H1 (cell line): ENCODE measurements at regions not wholly inside any gene's neighbourhood (a gene's known extent, or its start where the extent isn't known, plus 50 kb on each side); places are given as distances from the start of the nearest gene placed in this dataset.

Experiments used
- HDAC6 ChIP-seq: IDR thresholded peaks from one replicate; pipeline ENCODE4 v1.7.1; 2012; ENCODE audit warnings: low read depth, mild to moderate bottlenecking, inconsistent platforms, low read length, moderate library complexity
- SIRT6 ChIP-seq: IDR thresholded peaks from one replicate; pipeline ENCODE4 v1.7.1; 2012; ENCODE audit warnings: low read length, inconsistent platforms
- SIX5 ChIP-seq: IDR thresholded peaks from 2 replicates; pipeline ENCODE4 v1.6.1; 2011; ENCODE audit warnings: mild to moderate bottlenecking, low read depth, low read length

DNA sequence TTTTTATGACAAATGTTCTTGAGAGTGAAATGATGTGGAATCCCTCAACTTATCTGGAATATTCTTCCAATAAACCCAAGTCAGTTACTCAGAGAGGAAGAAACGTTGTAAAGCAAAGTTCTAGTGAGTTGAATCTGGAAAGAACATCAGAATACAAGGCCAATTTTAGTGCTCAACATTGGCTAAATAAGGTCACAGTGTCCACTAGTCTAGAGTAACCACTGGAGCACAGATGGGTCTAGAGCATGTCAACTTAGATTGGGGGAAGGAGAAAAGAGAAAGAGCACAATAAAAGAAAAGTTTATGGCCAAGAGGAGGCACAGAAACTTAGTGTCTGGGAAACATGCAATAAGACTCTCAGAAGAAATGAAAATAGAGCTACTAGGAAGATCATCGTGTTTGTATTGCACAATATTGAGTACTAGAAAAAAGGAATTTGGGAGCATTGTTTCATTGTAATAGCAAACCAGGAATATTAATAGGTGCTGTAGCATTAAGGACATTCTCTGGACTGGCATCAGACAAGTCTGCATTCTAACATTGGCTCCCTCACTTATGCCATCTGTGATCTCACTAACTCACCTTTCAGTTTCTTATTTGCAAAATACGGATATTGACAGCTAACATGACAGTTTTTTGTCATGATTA, 1318.5 kb downstream of the PCDH9 start (continued):
- no peak for TF ChIP-seq HDAC6
- no peak for TF ChIP-seq SIRT6
- no peak for TF ChIP-seq SIX5
